Effector memory CD8-positive, alpha-beta T cell (primary cell): ENCODE measurements at regions not wholly inside any gene's neighbourhood (a gene's known extent, or its start where the extent isn't known, plus 50 kb on each side); places are given as distances from the start of the nearest gene placed in this dataset.

Source experiments
- ATAC-seq: fragments of 150-1000 bp; cut with Tn5 transposase; replicated peaks from 2 replicates; pipeline ENCODE4 v1.10.0; 2021; ENCODE audit warnings: mild to moderate bottlenecking, moderate library complexity
- DNase-seq, 3 experiments: peaks; one replicate each; pipeline ENCODE4 v3.0.0; 2021
- H3K27ac Mint-ChIP-seq, 2 donors: one replicate each; pipeline ENCODE4 v1.8.0; 2022; ENCODE audit warnings: mild to moderate bottlenecking in 2 of 2, mixed read lengths in 2 of 2, moderate library complexity in 2 of 2
- H3K27me3 Mint-ChIP-seq, 2 donors: one replicate each; pipeline ENCODE4 v1.8.0; 2022; ENCODE audit warnings: mixed read lengths in 2 of 2
- H3K36me3 Mint-ChIP-seq: one replicate; pipeline ENCODE4 v1.8.0; 2022; ENCODE audit warnings: mild to moderate bottlenecking, moderate library complexity, mixed read lengths; ENCODE audit not compliant: insufficient read depth
- H3K4me1 Mint-ChIP-seq, 2 donors: one replicate each; pipeline ENCODE4 v1.8.0; 2022; ENCODE audit warnings: low read depth in 2 of 2, mixed read lengths in 2 of 2
- H3K4me3 Mint-ChIP-seq, 2 donors: one replicate each; pipeline ENCODE4 v1.8.0; 2022; ENCODE audit warnings: mild to moderate bottlenecking in 2 of 2, mixed read lengths in 2 of 2, moderate library complexity in 2 of 2
- H3K9me3 Mint-ChIP-seq, 2 donors: one replicate each; pipeline ENCODE4 v1.8.0; 2022; ENCODE audit warnings: mixed read lengths in 2 of 2

DNA sequence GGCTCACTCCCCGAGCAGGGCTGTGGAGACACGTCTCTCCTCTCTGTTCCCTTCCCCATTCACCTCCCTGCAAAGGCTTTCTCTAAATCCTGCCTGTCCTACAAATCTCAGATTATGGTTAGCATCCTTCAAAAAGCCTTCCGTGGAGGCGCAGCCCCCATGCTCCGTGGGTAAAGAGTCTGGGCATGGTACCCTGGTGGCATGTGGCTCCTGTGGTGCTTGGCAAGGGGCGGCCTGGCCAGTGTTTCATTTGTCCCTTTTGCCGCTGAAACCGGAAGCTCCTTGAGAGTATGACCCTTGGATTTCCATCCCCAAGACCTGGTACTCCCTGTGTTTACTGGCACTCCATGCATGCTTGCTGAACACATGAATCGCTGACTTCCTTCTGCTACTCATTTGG lies 839.3 kb upstream of the SALL3 start:
- Mint-ChIP-seq H3K9me3 (no peaks in the 10 kb centered on the region), H3K4me1 (no peaks in the 10 kb centered on the region), H3K27me3 (peaks cover 28 to 36% of the 10 kb centered on the region in 2 donors), H3K4me3 (no peak overlapping the region), H3K27ac (no peak overlapping the region), H3K36me3 (no peaks in the 10 kb centered on the region)
- DNase-seq (no peak), ATAC-seq (no peak)

DNA sequence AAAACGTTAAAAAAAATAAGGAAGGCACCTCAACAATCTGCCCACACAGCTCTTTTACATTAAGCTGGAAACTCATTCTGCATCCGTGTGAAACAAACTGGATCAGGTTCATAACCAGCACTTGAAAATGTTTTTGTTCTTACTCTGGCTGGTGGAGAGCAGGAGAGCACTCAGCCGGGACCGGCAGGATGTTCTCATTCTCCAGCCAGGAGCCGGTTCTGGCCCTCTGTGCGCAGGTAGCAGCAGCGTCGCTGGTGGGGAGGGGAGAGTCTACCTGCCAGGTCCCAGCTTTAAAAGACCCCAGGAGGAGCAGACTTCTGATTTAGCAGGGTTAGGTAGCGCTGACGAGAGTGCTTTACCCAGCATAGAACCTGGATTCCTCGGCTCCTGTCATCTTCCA lies 834.9 kb upstream of the SALL3 start:
- no peak overlapping the region for H3K4me3 Mint-ChIP-seq
- peaks cover 4 to 10% of the 10 kb centered on the region in 2 donors for H3K27me3 Mint-ChIP-seq
- no peak for ATAC-seq
- H3K4me1 Mint-ChIP-seq: no peaks in the 10 kb centered on the region
- no peak for DNase-seq
- H3K9me3 Mint-ChIP-seq: no peaks in the 10 kb centered on the region
- H3K36me3 Mint-ChIP-seq: no peaks in the 10 kb centered on the region
- H3K27ac Mint-ChIP-seq: no peak overlapping the region

DNA sequence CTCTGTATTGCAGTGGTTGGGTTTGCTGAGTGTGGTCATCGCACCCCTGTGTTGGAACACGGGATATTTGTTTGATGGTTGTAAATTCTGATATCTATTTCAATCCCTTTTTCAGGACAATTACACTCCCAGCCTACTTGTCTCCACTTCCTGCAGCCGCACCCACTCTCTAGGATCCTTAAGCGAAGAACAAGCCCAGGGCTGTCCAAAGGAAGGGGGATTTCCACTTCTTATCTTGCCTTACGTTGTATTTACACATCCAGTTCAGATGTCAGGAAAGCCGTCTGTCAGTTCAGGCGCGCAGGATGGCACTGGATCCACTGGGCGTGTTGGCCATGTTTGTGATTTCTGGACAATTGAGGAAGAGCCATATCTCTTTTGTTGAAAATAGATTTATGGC lies 834.5 kb upstream of the SALL3 start:
- Mint-ChIP-seq H3K9me3 (no peaks in the 10 kb centered on the region), H3K4me3 (no peak overlapping the region), H3K4me1 (no peaks in the 10 kb centered on the region), H3K36me3 (no peaks in the 10 kb centered on the region), H3K27ac (no peak overlapping the region), H3K27me3 (peaks cover 0 to 5% of the 10 kb centered on the region in 2 donors)
- ATAC-seq (no peak), DNase-seq (no peak)

DNA sequence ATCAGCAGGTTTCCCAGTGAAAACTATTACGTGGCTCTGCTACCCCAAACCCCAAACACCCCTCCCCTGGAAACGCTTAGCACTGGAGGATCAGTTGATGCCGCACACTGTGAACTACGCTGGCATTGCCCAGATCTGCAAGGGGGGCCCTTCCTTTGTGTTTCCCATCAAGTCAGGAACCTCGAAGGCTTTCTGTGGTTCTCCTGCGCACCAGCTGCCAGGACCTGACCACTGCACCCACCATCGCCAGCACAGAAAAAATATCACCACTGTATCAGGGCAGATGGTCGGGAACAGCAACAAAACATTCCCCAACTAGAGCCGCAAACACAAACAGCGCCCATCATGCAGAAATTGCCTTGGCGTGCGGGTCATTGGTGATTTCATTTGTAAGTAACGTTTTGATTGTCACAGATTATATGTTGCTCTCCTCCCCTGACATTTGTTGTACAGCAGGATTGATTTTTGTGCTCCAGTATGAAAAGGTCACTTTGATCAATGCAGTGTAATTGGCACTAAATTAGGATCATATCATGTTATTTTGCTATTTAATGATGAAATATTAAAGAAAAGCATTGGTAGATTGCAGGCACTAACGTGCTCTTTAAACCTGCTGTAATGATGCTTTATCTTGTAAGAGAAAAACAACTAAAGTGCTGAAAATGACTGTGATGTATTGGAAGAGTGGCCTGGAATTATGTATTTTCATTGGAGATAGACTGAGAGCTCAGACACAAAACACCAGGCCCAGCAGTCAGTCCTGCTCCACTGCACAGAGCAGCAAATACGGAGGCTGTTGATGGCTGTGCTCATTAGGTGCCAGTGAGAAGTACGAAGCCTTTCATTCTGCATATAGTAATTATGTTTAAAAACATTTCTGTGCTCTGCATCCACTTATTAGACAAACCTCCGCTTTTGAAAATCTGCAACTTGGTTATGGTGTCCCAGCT lies 833.2 kb upstream of the SALL3 start:
- Mint-ChIP-seq H3K4me3 (no peak overlapping the region), H3K9me3 (peaks cover 0 to 4% of the 10 kb centered on the region in 2 donors), H3K4me1 (no peaks in the 10 kb centered on the region), H3K27ac (no peak overlapping the region), H3K36me3 (no peaks in the 10 kb centered on the region), H3K27me3 (no peaks in the 10 kb centered on the region)
- DNase-seq (no peak), ATAC-seq (no peak)

DNA sequence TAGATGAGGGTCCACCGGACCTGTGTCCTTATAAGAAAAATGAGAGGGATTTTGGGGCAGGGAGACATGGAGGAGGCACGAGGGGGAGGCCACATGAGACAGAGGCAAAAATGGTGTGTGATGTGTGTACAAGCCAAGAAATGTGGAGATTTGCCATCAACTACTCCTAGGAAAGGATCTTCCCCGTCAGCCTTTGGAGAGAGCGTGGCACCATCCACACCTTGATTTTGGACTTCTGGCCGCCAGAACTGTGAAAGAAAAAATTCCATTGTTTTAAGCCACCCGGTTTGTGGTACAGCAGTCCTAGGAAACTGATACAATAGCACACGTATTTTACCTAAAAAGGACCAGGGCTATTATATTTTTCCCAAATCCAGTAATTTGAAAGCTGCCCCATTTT lies 829.0 kb upstream of the SALL3 start:
- H3K27me3 Mint-ChIP-seq: no peaks in the 10 kb centered on the region
- no peak overlapping the region for H3K27ac Mint-ChIP-seq
- DNase-seq (no peak), ATAC-seq (no peak)
- no peaks in the 10 kb centered on the region for H3K36me3 Mint-ChIP-seq
- H3K4me3 Mint-ChIP-seq: no peak overlapping the region
- no peaks in the 10 kb centered on the region for H3K4me1 Mint-ChIP-seq
- H3K9me3 Mint-ChIP-seq: peaks cover 0 to 4% of the 10 kb centered on the region in 2 donors

DNA sequence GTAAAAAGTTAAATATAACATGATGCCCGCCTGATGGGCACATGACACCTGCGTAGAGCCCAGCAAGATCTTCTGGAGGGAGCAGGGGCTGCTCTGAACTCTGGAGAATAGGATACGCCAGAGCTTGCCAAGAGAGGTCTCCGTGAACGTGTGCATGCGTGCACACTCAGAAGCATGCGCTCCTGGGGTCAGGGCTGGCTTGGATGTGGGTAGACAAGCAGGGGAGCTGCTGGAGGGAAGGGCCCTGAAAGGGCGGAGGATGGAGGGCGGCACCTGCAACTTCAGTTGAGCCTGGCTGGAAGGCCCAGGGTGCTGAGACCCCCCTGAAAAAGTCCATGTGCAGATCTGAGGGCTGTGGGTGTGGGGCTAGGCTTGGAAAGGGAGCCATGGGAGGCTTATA lies 828.4 kb upstream of the SALL3 start:
- H3K27me3 Mint-ChIP-seq: no peaks in the 10 kb centered on the region
- H3K27ac Mint-ChIP-seq: no peak overlapping the region
- H3K36me3 Mint-ChIP-seq: no peaks in the 10 kb centered on the region
- DNase-seq (no peak), ATAC-seq (no peak)
- H3K4me1 Mint-ChIP-seq: no peaks in the 10 kb centered on the region
- peaks cover 0 to 4% of the 10 kb centered on the region in 2 donors for H3K9me3 Mint-ChIP-seq
- H3K4me3 Mint-ChIP-seq: no peak overlapping the region

DNA sequence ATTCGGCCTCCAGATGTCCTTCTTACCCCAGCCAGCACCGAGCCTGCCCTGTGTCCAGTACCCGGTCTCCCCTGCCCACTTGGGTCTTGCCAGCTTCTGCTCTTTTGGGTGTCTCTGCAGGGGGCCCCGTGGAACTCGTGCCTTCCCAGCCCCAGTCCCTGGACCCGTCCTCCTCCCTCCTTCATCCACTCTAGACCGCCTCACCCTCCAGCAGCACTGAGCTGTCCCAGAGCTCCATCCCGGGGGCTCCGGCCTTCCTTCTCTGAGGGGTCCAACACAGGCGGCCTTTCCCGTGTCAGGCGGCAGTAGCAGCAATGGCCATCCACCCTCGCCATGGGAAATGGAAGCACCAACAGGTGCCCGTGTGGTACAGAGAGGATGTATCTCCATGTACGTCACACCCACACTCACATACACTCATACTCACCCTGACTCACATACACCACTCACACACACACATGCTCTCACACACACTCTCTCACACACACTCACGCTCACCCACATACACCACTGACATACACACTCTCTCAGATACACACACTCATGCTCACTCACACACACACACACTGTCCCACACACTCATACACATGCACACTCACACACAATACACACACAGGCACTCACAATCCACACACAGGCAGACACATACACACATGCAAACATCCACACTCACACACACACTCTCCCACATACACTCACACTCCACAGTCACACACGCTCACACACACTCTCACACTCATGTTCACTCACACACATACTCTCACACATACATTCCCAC lies 827.5 kb upstream of the SALL3 start:
- Mint-ChIP-seq H3K4me3 (no peak overlapping the region), H3K36me3 (no peaks in the 10 kb centered on the region), H3K27me3 (no peaks in the 10 kb centered on the region), H3K27ac (no peak overlapping the region), H3K4me1 (no peaks in the 10 kb centered on the region), H3K9me3 (peaks cover 0 to 4% of the 10 kb centered on the region in 2 donors)
- ATAC-seq: no peak
- no peak for DNase-seq

DNA sequence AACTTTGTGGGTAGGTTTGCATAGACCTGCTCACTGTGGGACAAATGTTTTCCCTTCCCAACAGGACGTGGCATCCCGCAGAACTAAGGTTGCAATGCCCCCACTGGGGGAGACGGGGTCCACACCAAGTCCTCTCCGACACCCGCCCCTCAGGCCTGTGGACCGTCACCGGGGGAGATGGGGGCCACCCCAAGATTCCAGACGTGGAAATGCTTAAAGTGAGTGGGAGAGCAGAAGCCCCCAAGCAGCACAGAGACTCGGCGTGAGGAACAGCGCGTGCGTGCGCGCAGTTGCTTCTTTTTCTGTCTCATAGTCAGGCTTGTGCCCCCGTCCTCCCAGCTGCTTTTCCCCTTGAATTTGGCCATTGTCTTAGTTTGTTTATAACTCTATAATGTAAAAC lies 826.3 kb upstream of the SALL3 start:
- H3K9me3 Mint-ChIP-seq: peaks cover 0 to 4% of the 10 kb centered on the region in 2 donors
- no peak for DNase-seq
- ATAC-seq: no peak
- no peaks in the 10 kb centered on the region for H3K36me3 Mint-ChIP-seq
- H3K27me3 Mint-ChIP-seq: no peaks in the 10 kb centered on the region
- no peaks in the 10 kb centered on the region for H3K4me1 Mint-ChIP-seq
- H3K27ac Mint-ChIP-seq: no peak overlapping the region
- no peak overlapping the region for H3K4me3 Mint-ChIP-seq

DNA sequence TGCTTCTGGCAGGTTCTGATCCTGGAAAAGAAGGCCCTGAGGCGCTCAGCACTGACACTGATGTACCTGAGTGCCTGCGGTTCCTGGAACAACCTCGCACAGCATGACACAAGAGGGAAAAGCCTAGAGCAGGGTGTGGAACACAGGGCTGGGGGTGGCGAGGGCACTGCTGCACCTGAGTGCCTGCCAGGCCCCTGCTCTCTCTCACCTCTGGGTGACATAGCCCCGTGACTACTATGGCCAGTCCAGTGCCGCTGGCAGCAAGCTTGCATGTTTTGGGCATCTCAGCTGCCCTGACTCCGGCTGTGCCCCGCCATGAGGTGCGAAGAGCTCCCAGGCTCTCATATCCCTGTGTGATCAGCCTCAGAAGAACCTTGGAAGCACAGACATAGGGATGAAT lies 825.2 kb upstream of the SALL3 start:
- Mint-ChIP-seq H3K27ac (no peak overlapping the region), H3K9me3 (peaks cover 0 to 4% of the 10 kb centered on the region in 2 donors), H3K27me3 (no peaks in the 10 kb centered on the region), H3K4me3 (no peak overlapping the region), H3K36me3 (no peaks in the 10 kb centered on the region), H3K4me1 (no peaks in the 10 kb centered on the region)
- no peak for DNase-seq
- no peak for ATAC-seq

DNA sequence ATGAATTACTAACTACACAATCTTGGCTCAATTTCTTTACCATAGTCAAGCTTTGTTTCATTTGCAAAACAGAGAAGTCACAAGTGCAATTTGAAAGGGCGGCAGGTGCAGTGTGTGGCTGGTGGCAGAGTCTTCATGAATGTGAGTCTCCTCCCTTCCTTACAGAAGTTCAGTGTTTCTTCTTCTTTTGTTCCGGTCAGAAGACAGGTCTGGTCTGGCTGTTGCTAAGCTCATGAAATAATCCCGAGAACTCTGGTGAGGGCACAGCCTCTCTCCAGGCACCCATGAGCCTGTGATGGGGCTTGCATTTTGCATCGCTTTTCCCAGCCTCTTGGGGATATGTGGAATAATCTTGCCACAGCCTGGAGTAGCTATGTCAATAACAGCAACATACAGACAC lies 824.8 kb upstream of the SALL3 start:
- no peak overlapping the region for H3K27ac Mint-ChIP-seq
- H3K27me3 Mint-ChIP-seq: no peaks in the 10 kb centered on the region
- DNase-seq (no peak), ATAC-seq (no peak)
- H3K4me3 Mint-ChIP-seq: no peak overlapping the region
- H3K36me3 Mint-ChIP-seq: no peaks in the 10 kb centered on the region
- peaks cover 0 to 4% of the 10 kb centered on the region in 2 donors for H3K9me3 Mint-ChIP-seq
- H3K4me1 Mint-ChIP-seq: no peaks in the 10 kb centered on the region

DNA sequence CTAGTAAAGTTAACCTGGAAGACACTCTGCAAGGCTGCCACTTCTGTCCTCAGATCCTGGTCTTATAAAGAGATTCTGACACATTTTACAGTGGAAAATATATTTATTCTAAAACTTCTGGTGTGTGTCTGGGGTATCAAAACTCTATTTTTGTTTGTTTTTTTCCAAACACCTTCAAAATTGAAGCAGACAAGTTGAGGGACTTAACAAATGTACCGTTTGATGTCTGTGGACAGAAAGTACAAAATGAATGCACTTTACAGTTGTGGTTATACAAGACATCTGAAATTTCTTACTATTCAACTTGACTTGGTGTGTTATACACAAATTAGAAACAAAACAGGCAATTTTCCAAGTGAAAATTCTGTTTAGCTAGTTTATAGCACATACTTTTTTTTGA lies 823.2 kb upstream of the SALL3 start:
- DNase-seq (no peak), ATAC-seq (no peak)
- Mint-ChIP-seq H3K9me3 (peaks cover 0 to 6% of the 10 kb centered on the region in 2 donors), H3K27ac (no peak overlapping the region), H3K27me3 (no peaks in the 10 kb centered on the region), H3K36me3 (no peaks in the 10 kb centered on the region), H3K4me3 (no peak overlapping the region), H3K4me1 (no peaks in the 10 kb centered on the region)

DNA sequence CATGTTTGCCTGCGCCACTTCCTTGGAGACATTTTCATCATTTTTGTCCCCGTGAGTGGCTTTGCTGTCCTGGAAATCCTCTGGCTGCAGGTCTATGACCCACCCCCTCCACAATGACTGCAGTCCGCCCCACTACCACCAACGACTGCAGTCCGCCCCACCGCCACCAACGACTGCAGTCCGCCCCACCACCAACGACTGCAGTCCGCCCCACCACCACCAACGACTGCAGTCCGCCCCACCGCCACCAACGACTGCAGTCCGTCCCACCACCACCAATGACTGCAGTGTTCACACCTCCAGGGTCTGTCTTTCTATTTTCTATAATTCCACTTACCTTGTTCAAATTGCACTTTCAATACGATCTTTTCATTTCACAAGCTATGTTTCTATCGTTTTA lies 820.7 kb upstream of the SALL3 start:
- Mint-ChIP-seq H3K36me3 (no peaks in the 10 kb centered on the region), H3K27ac (no peak overlapping the region), H3K4me1 (no peaks in the 10 kb centered on the region), H3K4me3 (no peak overlapping the region), H3K27me3 (no peaks in the 10 kb centered on the region), H3K9me3 (peaks cover 0 to 6% of the 10 kb centered on the region in 2 donors)
- DNase-seq (no peak), ATAC-seq (no peak)

DNA sequence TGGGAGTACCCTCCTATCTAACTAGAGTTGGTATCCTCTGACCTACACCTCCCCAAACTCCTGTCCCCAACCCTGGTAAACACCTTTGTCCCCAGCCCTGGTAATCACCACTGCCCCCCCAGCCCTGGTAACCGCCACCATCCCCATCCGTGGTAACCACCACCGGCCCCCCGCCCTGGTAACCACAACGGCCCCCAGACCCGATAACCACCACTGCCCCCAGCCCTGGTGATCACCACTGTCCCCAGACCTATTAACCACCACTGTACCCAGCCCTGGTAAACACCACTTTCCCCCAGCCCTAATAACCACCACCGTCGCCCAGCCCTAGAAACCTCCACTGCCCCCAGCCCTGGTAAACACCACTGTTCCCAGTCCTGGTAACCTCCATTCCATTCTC lies 820.2 kb upstream of the SALL3 start:
- ATAC-seq (no peak), DNase-seq (no peak)
- no peak overlapping the region for H3K27ac Mint-ChIP-seq
- H3K4me1 Mint-ChIP-seq: no peaks in the 10 kb centered on the region
- peaks cover 0 to 6% of the 10 kb centered on the region in 2 donors for H3K9me3 Mint-ChIP-seq
- H3K36me3 Mint-ChIP-seq: no peaks in the 10 kb centered on the region
- peaks cover 0 to 1% of the 10 kb centered on the region in 2 donors for H3K27me3 Mint-ChIP-seq
- no peak overlapping the region for H3K4me3 Mint-ChIP-seq
